HepG2 (cell line): ENCODE measurements at regions not wholly inside any gene's neighbourhood (a gene's known extent, or its start where the extent isn't known, plus 50 kb on each side); places are given as distances from the start of the nearest gene placed in this dataset.

Experiments
- E2F5 ChIP-seq: sonication (generic); formaldehyde crosslinking; conservative IDR thresholded peaks from 2 replicates; pipeline ENCODE4 v1.4.0; 2020; ENCODE audit warnings: missing genetic modification reagents
- ESRRA ChIP-seq: sonication (generic); formaldehyde crosslinking; IDR thresholded peaks from 2 replicates; pipeline ENCODE4 v1.5.1; 2020; ENCODE audit warnings: mild to moderate bottlenecking, low read depth, missing genetic modification reagents
- EZH2 ChIP-seq: conservative IDR thresholded peaks from 2 replicates; pipeline ENCODE4 v1.6.1; 2012; ENCODE audit warnings: mild to moderate bottlenecking, low read depth, low read length, moderate library complexity
- GFI1 ChIP-seq: sonication (generic); formaldehyde crosslinking; IDR thresholded peaks from 2 replicates; pipeline ENCODE4 v1.5.0; 2020; ENCODE audit warnings: missing genetic modification reagents, mild to moderate bottlenecking, borderline replicate concordance
- ONECUT2 ChIP-seq: sonication (generic); formaldehyde crosslinking; IDR thresholded peaks from 2 replicates; pipeline ENCODE4 v1.4.0; 2020; ENCODE audit warnings: missing genetic modification reagents
- POLR2A ChIP-seq, 2 experiments: IDR thresholded peaks; 2 replicates each; pipeline ENCODE4 v1.6.1; 2011; ENCODE audit warnings: low read depth in 2 of 2, low read length in 2 of 2, mild to moderate bottlenecking in 1 of 2, moderate library complexity in 1 of 2; ENCODE audit not compliant: insufficient read depth in 1 of 2
- POLR2G ChIP-seq: fragments of 200-400 bp; formaldehyde crosslinking; IDR thresholded peaks from 2 replicates; pipeline ENCODE4 v1.6.1; 2018; ENCODE audit warnings: mild to moderate bottlenecking, low read depth, low read length, moderate library complexity
- SMARCC2 ChIP-seq: fragments of 450-650 bp; IDR thresholded peaks from 2 replicates; pipeline ENCODE4 v1.6.1; 2017; ENCODE audit warnings: antibody characterized with exemption, mild to moderate bottlenecking
- STAG1 ChIP-seq: sonication (generic); formaldehyde crosslinking; IDR thresholded peaks from 2 replicates; pipeline ENCODE4 v1.4.0; 2020; ENCODE audit warnings: missing genetic modification reagents
- TBX2 ChIP-seq: sonication (generic); formaldehyde crosslinking; IDR thresholded peaks from 2 replicates; pipeline ENCODE4 v1.5.0; 2020; ENCODE audit warnings: missing genetic modification reagents, mild to moderate bottlenecking, borderline replicate concordance
- YEATS4 ChIP-seq: sonication (generic); formaldehyde crosslinking; IDR thresholded peaks from 2 replicates; pipeline ENCODE4 v1.4.0; 2020; ENCODE audit warnings: missing genetic modification reagents, borderline replicate concordance
- ZBTB33 ChIP-seq: sonication (generic); formaldehyde crosslinking; IDR thresholded peaks from 2 replicates; pipeline ENCODE4 v1.4.0; 2020; ENCODE audit warnings: missing genetic modification reagents
- ZBTB43 ChIP-seq: sonication (generic); formaldehyde crosslinking; conservative IDR thresholded peaks from 2 replicates; pipeline ENCODE4 v1.4.0; 2020; ENCODE audit warnings: missing genetic modification reagents
- ZEB1 ChIP-seq: IDR thresholded peaks from 2 replicates; pipeline ENCODE4 v1.6.1; 2012; ENCODE audit warnings: mild to moderate bottlenecking, low read depth, inconsistent platforms; ENCODE audit not compliant: insufficient replicate concordance
- ZKSCAN5 ChIP-seq: sonication (generic); formaldehyde crosslinking; IDR thresholded peaks from 2 replicates; pipeline ENCODE4 v1.5.1; 2020; ENCODE audit warnings: mild to moderate bottlenecking, missing genetic modification reagents
- ZNF44 ChIP-seq: sonication (generic); formaldehyde crosslinking; IDR thresholded peaks from 2 replicates; pipeline ENCODE4 v1.5.1; 2020; ENCODE audit warnings: mild to moderate bottlenecking, missing genetic modification reagents
- ZNF563 ChIP-seq: sonication (generic); formaldehyde crosslinking; IDR thresholded peaks from 2 replicates; pipeline ENCODE4 v1.8.0; 2022; ENCODE audit warnings: mild to moderate bottlenecking, moderate library complexity, missing genetic modification reagents
- ZSCAN12 ChIP-seq: sonication (generic); formaldehyde crosslinking; IDR thresholded peaks from 2 replicates; pipeline ENCODE4 v1.9.0; 2021; ENCODE audit warnings: mild to moderate bottlenecking, missing genetic modification reagents
- ZSCAN29 ChIP-seq: sonication (generic); formaldehyde crosslinking; conservative IDR thresholded peaks from 2 replicates; pipeline ENCODE4 v1.4.0; 2020; ENCODE audit warnings: mild to moderate bottlenecking, missing genetic modification reagents
- TF ChIP-seq, protein P1 (sequence below): sonication (generic); formaldehyde crosslinking; IDR thresholded peaks from 2 replicates; pipeline ENCODE4 v1.8.0; 2022; ENCODE audit warnings: mild to moderate bottlenecking, missing genetic modification reagents
- TF ChIP-seq, protein P2 (sequence below): sonication (generic); formaldehyde crosslinking; conservative IDR thresholded peaks from 2 replicates; pipeline ENCODE4 v1.8.0; 2022; ENCODE audit warnings: mild to moderate bottlenecking, moderate library complexity, missing genetic modification reagents

- no peak; the same call in 1 of the 2 replicates for TF ChIP-seq ZSCAN29 (CRISPR knock-in tag)
- no peak for TF ChIP-seq ZNF563 (CRISPR knock-in tag)
- no peak for TF ChIP-seq ESRRA (CRISPR knock-in tag)
- TF ChIP-seq POLR2A (IDR thresholded peaks at IDR 0.05; ENCODE audit: insufficient read depth in 1 of 2, low read depth in 2 of 2, low read length in 2 of 2) = no peak
- no peak for TF ChIP-seq ZKSCAN5
- TF ChIP-seq TBX2 = no peak
- TF ChIP-seq STAG1 (CRISPR knock-in tag) = no peak
- no peak for TF ChIP-seq E2F5 (CRISPR knock-in tag)
- no peak for TF ChIP-seq ZEB1
- TF ChIP-seq, protein P1, sequence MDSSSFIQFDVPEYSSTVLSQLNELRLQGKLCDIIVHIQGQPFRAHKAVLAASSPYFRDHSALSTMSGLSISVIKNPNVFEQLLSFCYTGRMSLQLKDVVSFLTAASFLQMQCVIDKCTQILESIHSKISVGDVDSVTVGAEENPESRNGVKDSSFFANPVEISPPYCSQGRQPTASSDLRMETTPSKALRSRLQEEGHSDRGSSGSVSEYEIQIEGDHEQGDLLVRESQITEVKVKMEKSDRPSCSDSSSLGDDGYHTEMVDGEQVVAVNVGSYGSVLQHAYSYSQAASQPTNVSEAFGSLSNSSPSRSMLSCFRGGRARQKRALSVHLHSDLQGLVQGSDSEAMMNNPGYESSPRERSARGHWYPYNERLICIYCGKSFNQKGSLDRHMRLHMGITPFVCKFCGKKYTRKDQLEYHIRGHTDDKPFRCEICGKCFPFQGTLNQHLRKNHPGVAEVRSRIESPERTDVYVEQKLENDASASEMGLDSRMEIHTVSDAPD (CRISPR knock-in tag) = no peak
- TF ChIP-seq ONECUT2 (CRISPR knock-in tag) = no peak
- no peak for TF ChIP-seq ZBTB43
- no peak for TF ChIP-seq ZSCAN12 (CRISPR knock-in tag)
- TF ChIP-seq POLR2G = no peak
- TF ChIP-seq, protein P2, sequence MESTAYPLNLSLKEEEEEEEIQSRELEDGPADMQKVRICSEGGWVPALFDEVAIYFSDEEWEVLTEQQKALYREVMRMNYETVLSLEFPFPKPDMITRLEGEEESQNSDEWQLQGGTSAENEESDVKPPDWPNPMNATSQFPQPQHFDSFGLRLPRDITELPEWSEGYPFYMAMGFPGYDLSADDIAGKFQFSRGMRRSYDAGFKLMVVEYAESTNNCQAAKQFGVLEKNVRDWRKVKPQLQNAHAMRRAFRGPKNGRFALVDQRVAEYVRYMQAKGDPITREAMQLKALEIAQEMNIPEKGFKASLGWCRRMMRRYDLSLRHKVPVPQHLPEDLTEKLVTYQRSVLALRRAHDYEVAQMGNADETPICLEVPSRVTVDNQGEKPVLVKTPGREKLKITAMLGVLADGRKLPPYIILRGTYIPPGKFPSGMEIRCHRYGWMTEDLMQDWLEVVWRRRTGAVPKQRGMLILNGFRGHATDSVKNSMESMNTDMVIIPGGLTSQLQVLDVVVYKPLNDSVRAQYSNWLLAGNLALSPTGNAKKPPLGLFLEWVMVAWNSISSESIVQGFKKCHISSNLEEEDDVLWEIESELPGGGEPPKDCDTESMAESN (CRISPR knock-in tag) = no peak
- TF ChIP-seq ZNF44 = no peak
- TF ChIP-seq GFI1 (CRISPR knock-in tag) = no peak
- TF ChIP-seq ZBTB33 (CRISPR knock-in tag) = no peak
- no peak for TF ChIP-seq YEATS4 (CRISPR knock-in tag)
- no peak for TF ChIP-seq SMARCC2
- no peak for TF ChIP-seq EZH2
Measured at GRCh38 chr2:67057901-67058703, 339.0 kb upstream of the ETAA1 start (continued).
